T1000 (cell line): ENCODE measurements at regions not wholly inside any gene's neighbourhood (a gene's known extent, or its start where the extent isn't known, plus 50 kb on each side); places are given as distances from the start of the nearest gene placed in this dataset.
A peak's percentile ranks its signal among the peaks of the same experiment; 100 is the strongest.

Experiments
- DNase-seq: peaks from one replicate; lab custom pipeline; 2025; ENCODE audit warnings: mixed read lengths; lab: John Stamatoyannopoulos, UW

DNA sequence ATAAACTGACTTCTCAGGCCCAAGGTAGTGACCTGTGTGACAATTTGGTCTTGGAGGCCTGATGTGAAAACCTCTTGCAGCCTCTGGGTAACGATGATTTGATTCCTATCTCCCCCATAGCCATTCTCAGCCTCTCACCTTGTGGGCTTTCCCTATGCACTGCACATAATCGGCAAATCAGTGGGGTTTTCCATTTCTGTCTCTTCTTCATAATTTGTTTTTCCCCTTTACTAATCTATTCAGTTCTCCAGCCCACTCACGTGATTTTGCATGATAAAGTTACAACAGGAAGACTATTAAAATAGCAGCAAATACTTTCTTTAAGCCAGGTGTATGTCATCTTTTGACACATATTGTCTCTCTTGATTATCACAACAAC lies 893.7 kb downstream of the TFAP2A start:
- no peak for DNase-seq

DNA sequence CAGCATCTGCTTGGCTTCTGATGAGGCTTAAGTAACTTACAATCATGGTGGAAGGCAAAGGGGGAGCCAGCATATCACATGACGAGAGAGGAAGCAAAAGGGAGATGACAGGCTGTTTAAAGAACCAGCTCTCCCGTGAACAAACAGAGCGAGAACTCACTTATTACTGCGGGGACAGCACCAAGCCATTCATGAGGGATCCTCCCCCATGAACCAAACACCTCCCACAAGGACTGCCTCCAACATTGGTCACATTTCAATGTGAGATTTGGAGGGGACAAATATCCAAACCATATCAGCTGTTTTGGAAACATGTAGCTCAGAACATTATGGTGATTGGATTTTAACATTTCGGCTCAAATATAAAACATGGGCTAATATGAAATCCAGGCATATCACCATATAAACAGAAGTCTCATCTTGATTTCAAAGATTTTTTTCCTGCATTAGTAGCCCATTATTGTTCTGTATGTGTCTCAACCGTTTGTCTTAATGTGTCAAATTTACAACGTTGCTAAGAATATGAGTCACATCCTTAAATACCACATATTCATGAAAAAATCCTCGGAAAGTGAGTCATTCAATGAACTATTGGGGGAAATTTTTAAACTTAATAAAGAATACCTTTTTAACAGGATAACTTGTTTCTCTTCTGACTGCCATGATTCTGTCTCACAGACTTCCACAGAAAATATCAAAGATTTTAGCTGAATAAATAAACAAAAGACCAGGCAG lies 894.3 kb downstream of the TFAP2A start:
- DNase-seq = no peak

DNA sequence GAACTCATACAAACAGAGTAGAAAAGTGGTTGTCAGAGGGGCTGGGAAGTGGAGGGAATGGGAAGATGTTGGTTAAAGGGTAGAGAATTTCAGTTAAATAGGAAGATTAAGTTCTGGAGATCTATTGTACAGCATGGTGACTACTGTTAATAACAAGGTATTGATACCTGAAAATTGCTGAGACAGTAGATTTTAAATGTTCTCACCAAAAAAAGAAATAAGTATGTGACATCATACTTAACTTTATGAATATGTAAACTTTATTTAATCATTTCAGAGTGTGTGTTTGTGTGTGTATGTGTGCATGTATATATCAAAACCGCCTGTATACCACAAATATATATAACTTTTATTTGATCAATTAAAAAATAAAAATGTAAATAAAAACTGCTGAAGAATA lies 896.4 kb downstream of the TFAP2A start:
- no peak for DNase-seq

DNA sequence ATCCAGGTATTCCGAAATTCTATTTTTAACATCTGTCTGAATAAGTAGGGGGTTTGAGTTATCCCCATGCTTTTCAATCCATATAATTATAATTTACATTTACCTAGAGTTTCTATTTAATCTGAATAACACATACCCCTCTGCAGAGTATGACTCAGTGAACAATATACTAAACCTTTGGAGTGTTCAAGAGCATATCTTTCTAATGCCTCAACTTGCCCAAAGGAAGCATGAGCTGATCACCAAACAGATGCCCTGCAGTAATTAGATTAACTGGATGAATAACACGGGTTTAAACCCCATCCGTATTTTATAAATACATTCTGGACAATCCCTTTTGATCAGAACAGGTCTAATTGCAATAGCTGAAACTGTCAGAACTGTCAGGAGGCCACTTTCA lies 897.1 kb downstream of the TFAP2A start:
- DNase-seq = no peak

DNA sequence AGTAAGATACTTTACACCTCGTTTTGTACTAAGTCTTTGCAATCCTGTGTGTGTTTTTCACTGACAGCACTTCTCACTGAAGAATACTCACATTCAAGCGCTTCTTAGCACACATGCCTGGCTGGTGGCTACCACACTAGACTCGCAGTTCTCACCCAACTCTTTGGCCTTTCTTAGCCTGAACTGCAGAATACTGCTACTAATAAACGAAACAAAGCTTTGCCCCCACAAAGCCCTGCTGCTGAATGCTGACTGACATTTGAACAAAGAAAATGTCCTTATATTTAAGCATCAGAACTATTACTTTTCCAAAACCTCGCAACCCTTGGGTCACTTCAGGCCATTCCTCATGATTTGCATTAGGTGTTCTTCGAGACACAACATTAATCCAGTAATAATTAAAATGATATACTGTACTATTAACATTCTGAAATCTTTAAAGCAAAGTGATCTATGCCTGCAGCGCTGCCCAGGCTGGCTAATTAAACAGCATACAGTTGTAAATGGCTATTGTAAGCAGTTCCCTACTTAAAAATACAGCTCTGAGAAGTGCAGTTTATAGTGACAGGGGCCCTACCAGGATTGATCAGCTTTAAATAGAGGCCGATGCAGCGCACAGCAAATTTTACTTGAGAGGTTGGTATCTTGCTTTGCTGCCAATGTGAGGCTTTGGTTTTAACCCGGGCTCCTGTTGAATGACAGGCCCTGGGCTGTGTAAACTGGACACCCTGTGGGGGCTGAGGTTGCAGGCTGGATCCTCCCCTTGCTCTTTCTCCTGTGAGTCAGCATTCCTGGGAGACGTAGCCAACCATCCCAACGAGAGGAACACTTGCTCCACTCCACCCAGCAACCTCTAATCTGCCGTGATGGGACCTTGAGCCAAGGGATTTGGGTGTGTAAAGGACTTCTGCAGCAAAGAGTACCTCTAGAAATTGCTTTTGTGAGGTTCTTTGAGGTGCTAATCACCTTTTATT lies 899.0 kb downstream of the TFAP2A start:
- peak; percentile 27 for DNase-seq

DNA sequence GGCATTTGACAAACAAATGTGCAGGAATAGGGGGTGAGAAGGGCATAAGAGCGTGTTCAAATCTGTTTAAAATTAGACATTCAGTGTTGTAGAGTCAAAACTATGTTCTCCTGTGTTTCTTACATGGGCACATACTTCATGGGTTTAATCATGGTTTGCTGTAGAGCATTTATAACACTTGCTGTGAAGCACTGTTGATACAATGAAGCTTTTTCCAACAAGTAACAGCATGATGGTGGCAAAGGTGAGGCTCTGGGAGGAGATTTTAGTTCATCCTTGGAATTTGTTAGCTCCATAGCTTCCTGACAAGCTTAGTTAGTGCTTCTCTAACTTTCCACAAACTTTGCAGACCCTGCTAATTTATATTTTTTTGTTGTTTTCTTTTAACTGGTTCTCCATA lies 900.7 kb downstream of the TFAP2A start:
- no peak for DNase-seq

DNA sequence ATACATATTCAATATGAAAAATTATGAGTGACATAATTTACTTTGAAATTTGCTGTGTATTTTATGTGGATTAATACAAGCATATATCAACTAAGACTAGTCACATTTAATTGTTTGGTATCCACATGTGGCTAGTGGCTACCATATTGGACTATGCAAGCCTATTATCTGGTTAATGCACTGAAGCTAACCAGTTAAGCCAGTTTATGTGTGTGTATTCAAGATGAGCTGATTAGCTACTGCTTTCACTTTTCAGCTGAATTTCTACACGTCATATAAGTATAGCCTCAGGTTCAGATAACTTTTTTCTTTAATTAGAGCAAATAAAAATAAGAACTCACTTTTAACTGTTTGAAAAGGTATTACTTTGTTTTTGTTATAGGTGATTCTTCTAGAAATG lies 903.7 kb downstream of the TFAP2A start:
- no peak for DNase-seq

DNA sequence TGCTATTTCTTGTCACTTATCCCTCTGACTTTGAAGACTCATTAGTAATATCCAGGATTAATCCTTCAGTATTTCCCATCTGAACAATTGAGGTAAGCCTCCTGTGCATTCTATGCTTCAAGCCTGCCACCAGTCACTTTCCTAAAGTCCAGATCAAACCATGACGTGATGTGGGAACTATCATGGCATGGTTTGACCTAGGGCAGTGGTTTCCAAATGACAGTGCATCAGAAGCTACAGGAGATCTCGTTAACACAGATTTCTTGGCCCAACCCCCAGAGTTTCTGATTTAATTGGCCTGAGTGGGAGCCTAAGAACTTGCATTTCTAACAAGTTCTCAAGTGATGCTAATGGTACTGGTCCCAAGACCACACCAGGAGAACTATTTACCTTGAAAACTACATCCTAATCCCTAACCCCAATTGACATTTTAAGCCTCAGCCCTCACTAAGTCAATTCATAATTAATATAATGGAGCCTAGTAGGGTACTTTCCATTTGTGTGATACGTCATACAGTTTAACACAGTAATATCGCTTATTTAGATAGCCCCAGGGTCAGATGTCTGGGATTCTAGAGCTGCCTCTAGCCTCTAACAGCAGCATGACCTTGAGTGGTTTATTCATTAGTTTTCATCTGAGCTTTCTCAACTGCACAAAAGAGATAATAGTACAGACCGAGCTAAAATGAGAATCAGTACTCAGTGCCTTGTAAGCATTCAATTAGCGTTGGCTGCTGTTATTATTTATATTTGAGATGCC lies 907.6 kb downstream of the TFAP2A start:
- DNase-seq = no peak

DNA sequence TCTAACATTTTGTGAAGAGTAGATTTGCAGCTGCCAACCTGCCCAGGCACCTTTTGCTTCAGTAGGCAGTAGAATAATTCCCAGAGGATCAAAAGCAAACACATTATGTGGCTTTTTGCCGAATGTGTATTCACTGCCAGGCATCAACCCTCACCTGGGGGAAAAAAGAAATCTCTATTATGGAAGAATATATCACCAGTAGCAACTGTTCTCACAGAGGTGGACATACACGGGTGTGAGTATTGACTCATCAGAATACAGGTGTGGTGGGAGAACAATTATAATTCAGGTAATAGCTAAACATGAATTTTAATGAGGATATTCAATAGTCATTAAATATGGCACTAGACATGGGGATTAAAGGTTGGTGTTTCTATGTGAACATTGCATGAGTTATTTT lies 910.7 kb downstream of the TFAP2A start:
- no peak for DNase-seq

DNA sequence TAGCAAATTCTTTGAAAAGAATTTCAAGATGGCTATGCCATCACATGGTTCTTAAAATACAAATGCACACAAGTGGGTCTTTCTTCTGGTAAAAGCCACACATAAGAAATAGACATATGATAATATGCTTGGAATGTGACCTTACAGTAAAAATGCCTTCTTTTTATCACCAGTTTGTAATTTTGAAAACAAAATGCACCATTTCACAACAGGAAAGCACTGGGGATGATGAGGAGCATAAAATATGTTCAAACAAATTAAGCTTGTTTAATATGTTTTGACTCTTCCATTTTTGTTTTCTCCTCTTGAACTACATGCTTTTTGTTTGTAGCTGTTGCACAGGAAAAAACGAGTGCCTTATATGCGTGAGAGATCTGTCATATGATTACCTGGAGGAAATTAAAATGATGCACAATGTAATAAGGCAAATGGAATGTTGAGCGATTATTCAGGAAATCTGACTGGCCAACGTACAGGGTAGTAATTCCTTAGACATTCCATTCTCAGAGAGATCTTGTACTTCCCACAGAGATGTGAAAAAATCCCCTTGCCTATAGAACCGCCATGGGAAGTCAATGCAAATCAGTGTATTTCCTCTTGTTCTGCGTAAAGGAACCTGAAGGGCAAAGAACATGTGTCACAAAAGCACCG lies 911.6 kb downstream of the TFAP2A start:
- DNase-seq = no peak

DNA sequence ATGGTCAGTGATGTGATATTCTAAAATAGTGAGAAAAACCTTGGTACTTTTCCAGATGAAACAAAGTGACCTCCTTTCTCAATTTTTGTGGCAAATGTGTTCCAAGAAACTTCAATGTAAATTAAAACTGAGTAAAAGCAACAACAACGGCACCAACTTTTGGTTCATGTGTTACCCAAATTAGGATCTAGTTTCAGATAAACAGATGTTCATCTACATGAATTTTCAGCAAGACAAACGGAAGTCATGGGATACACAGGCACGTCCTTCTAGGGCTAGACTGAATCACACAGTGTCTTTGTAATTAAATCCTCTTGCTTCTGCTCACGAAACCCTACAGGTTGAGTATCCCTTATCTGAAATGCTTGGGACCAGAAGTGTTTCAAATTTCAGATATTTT lies 915.2 kb downstream of the TFAP2A start:
- DNase-seq = no peak

DNA sequence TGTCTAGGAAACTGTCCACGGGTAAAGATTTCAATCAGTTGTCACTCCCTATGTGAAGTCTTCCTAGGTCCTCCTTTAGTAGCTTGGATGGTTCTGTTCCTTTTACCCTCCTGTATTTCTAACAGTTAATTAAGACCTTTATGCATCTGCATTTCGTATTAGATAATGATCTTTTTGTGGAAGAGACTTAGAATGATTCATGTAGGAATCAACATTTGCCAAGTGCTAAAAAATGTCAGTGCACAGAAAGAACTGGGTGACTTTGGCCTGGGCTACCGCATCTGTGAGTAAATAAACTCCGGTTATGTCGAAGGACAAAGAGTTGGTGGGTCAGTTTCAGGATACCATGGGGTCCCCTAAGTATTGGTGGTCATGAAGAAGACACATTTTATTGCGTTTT lies 918.0 kb downstream of the TFAP2A start:
- DNase-seq = no peak

DNA sequence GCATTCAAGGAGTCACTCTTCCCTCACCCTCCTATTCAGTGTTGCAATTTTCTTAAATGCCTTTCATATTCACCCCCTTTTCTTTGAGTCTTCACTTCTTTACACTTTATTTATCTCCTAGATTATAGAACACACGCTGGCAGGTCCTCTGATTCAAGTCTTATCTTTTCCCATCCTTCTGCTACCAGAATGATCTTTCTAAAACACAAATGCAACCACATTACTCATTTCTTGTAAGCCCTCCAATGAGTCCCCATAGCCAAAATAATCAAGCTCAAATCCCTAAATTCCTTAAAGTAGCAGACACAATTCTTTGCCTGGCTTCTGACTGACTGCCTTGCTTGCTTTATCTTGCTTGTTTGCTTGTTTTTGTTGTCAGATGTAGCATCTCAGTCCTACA lies 920.0 kb downstream of the TFAP2A start:
- no peak for DNase-seq

DNA sequence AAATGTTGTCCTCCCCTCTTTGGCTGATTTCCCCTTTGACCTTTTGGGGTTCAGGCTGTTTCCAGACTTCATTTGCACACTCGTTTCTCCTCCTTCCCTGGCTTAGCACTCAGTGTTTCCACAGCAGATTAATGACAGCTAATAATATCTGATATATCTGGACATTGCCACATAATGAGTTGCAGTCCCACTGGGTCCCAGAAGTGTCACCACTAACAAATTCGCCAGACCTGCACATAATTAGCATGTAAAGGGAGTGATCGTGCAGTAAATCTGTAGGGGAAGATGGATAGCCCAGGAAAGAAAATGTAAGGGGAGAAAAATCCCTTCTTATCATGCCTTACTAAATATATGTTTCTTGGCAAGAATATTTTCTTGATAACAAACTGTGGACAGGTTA lies 922.1 kb downstream of the TFAP2A start:
- DNase-seq = no peak

DNA sequence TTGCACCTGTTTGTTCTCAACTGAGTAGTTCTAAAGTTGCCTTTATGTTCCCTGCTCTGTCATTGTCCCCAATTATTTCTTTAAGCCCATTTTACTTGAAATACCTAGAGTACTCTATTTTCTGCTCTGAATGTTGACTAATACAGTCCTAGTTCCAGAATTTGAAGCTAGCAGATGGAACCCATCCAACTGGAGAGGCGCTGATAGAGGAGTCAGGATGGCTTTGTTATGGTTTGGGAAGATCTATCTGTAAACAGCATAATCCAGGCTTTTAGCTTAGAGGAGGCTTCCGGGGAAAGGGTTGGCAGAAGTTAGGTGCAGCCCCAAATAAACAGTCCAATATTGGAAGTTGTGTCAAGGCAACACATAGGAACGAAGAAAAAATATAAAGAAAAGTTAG lies 927.7 kb downstream of the TFAP2A start:
- DNase-seq = no peak

DNA sequence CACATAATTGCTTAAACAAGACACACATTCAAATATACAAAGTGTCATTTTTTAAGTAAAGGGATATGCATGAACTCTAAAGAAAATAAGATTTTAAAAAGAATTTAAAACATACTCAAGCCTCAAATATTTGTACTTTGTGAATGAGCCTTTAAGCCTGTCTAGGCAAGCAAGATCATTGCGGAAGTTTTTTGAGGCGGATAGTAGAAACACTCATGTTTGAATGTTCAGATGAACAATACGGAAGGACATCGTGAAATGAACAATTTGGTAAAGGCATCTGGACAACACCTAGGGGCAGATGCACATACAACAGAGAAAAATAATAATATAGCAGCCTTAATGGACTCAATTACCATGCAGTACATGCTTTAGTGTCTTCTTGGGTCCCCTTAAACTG lies 928.9 kb downstream of the TFAP2A start:
- DNase-seq = no peak

DNA sequence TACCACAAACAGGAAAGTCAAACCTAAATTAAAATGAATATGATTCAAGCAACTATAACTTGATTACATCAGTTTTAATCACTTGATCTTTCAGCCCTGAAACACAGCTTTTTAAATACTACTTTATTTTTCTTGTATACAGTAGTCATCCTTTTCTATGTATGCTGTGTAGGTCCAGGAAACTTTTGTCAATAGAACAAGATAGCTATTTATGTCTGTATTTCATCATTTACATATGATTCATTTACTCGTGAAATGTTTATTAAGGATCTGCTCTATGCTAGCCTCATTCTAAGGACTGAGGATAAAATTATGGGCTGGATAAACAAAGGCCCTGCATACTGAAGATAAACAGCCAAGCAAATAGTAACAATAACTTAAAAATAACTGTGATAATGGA lies 930.2 kb downstream of the TFAP2A start:
- no peak for DNase-seq

DNA sequence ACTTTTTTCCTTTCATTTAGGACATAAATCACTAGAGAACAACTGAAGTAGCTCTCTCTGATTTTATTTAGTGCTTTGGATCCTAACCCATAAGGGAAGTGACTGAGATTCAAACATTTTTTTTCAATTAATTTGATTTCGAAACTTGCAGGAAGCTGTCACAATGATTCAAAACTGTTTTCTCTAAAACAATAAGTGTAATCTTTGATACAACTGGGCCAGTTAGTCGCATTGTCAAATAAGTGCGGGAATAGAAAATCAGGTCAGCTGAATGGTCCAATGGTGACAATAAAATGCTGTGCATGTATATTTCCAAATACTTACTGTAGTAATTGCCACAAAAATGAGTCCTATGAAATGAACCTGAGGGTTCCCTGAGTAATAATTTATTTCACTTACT lies 930.8 kb downstream of the TFAP2A start:
- DNase-seq = no peak

DNA sequence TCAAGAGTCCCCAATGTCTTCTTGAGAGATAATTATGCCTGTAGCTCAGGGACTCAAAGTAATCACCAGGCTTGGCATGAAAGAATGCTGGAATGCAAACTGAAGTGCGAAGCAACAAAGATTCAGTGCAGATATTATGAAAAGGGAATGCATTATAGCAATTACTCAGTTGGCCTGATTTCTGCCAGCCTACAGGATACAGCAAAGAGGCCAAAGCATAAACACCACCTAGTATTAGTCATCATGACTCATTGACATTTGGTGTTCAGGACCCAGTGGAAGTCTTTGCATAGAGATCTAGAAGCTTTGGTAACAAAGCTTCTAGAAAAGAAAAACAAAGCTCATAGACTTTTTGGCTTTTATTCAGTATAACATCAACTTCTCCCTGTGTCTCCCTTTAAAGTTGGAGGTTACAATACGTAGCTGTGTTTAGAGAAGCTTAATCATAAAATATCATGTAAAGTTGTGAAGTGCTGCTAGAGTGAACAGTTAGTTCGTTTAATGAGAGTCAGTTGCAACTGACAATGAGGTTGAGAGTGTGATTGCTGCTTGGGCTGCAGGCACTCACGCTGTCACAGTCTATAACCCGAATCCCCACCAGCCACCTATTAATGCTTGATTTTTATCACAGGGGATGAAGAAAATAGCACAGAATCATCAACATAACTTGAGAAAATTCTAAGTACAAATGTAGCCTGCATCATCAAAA lies 932.7 kb downstream of the TFAP2A start:
- no peak for DNase-seq

DNA sequence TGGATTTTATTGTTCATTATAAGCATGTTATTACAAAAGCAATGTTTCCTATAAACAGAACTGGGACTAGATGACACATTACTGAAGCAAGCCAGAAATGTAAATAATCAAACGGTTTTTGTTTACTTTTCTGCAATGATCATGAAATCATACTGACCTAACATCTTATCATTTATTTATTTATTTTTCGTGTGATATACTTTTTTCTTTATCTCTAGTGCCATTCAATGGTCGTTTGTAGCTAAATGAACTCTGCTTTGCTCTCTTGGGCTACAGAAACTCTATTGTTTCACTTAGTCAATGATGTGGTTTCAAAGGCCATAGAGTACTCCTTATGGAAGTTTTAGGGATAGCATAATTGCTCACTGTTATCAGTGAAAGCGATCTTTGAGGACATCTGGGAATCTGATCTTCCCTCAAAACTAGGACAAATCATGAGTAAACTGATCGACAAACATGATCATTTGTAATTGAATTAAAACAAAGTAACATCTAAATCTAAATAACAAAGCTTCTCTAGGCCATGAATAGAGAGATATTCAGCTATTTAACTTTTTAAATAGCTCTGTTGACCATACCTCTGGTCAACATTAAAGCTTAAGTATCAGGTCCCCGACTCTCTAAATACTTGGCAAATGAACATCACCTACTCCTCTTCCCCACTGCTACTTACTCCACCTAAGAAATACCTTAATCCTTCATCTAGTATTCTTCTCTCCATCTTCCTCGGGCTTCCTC lies 933.4 kb downstream of the TFAP2A start:
- DNase-seq = no peak

DNA sequence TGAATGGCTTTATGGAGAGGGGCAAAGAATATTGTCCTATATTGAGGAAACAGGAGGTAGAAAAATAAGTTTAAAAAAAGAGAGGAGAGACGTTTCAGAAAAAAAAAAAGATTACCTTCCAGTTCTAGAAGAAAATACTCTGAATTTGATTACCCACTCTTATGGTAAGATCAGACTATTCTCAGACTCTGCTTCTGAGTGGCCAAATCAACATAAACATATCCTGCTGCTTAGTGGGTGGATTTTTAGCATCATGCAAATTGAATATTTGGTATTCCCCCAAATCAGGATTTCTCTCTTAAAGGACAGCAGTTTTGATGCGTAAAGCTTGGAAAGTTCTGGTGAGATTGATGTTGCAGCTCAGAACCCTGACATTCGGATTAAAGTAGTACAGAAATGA lies 946.6 kb downstream of the TFAP2A start:
- DNase-seq = no peak
